ENCODE measurements at regions not wholly inside any gene's neighbourhood (a gene's known extent, or its start where the extent isn't known, plus 50 kb on each side); places are given as distances from the start of the nearest gene placed in this dataset.

DNA sequence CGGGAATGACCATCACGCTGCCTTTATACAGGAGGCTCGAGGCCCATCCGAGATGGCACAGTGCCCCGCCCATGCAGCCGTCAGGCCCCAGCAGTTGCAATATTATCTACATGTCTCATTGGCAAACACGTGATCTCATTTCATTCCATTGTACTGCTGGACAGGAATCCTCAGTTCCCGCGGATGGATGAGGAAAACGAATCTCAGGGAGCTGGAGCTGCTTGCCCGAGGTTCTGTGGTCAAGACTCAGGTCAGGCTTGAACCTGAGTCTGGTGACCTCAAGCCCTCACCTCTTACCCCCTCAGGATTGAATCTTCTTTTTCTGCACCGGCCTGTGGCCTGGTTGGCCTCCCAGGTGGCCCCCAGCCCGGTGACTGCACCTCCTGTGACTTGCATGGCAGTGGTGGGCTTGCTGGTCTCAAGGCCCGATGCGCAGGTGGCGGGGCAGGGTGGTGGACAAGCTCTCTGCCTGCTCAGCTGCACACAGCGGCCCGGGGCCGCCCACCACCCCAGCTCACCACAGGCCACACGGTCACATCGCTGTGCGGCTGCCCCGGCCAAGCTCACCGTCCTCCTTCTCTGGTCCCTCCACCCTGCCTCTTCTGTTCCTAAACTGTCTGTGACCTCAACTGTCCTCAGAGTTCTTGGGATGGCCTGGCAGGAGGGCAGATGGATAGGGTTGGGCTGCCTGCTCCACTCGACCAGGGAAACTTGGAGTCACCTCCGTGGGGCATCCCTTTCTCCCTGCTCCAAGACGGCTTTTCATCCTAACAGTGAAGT lies 52.0 kb upstream of the HS6ST1 start:
- 92% methylated on average over 27 of the region's 27 CpGs for WGBS
- no peak for DNase-seq (ENCODE audit: low spot score)
- Histone ChIP-seq H3K27me3 (ENCODE audit: control insufficient read depth in 4 of 4, insufficient read depth in 4 of 4, low read length in 3 of 4) (no peaks in the 10 kb centered on the region), H3K4me1 (ENCODE audit: control insufficient read depth in 4 of 4, insufficient read depth in 4 of 4, low read length in 3 of 4) (no peaks in the 10 kb centered on the region), H3K9ac (ENCODE audit: low read depth in 1 of 2, low read length in 2 of 2) (no peak overlapping the region), H3K36me3 (ENCODE audit: control insufficient read depth in 4 of 4, insufficient read depth in 3 of 4, low read depth in 1 of 4, low read length in 3 of 4) (no peaks in the 10 kb centered on the region), H3K4me3 (ENCODE audit: low read depth in 1 of 3, low read length in 3 of 3) (no peak overlapping the region), H3K9me3 (ENCODE audit: control insufficient read depth in 4 of 4, low read length in 3 of 4) (no peaks in the 10 kb centered on the region), H3K27ac (ENCODE audit: low read depth in 1 of 2, low read length in 2 of 2) (no peak overlapping the region)
- TF ChIP-seq TAF1 (conservative IDR thresholded peaks at IDR 0.05) (no peak), FOXA2 (IDR thresholded peaks at IDR 0.05) (no peak), EGR1 (IDR thresholded peaks at IDR 0.05; ENCODE audit: low read depth in 2 of 2) (no peak), REST (IDR thresholded peaks at IDR 0.05) (no peak), YY1 (IDR thresholded peaks at IDR 0.05) (no peak), NR2F2 (IDR thresholded peaks at IDR 0.05) (no peak), SP1 (IDR thresholded peaks at IDR 0.05) (no peak), RAD21 (IDR thresholded peaks at IDR 0.05) (no peak), HNF4A (conservative IDR thresholded peaks at IDR 0.05) (no peak), GABPA (IDR thresholded peaks at IDR 0.05 in 1 of 2, conservative IDR thresholded peaks at IDR 0.05 in 1 of 2) (no peak)
- TF ChIP-seq, protein P1, sequence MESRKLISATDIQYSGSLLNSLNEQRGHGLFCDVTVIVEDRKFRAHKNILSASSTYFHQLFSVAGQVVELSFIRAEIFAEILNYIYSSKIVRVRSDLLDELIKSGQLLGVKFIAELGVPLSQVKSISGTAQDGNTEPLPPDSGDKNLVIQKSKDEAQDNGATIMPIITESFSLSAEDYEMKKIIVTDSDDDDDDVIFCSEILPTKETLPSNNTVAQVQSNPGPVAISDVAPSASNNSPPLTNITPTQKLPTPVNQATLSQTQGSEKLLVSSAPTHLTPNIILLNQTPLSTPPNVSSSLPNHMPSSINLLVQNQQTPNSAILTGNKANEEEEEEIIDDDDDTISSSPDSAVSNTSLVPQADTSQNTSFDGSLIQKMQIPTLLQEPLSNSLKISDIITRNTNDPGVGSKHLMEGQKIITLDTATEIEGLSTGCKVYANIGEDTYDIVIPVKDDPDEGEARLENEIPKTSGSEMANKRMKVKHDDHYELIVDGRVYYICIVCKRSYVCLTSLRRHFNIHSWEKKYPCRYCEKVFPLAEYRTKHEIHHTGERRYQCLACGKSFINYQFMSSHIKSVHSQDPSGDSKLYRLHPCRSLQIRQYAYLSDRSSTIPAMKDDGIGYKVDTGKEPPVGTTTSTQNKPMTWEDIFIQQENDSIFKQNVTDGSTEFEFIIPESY (IDR thresholded peaks at IDR 0.05): no peak

DNA sequence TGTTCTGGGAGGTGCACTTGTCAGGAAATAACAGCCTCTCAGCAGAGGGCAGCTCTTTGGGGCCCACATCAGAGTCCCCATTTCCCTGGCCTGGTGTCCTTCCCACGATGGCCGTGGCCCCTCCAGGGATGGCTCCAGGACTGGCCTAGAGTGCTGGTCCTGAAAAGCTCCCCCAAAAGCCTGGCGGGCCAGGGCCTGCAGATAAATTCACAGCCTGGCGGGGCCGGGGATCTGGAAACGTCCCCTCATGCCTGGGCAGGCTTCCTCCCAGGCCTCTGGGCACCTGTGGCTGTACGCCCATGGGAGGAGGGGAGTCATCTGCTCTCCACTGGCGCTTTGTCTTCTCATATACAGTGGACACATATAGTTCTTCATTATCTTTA lies 52.6 kb upstream of the HS6ST1 start:
- Histone ChIP-seq H3K9me3 (ENCODE audit: control insufficient read depth in 4 of 4, low read length in 3 of 4) (no peaks in the 10 kb centered on the region), H3K36me3 (ENCODE audit: control insufficient read depth in 4 of 4, insufficient read depth in 3 of 4, low read depth in 1 of 4, low read length in 3 of 4) (no peaks in the 10 kb centered on the region), H3K9ac (ENCODE audit: low read depth in 1 of 2, low read length in 2 of 2) (no peak overlapping the region), H3K27me3 (ENCODE audit: control insufficient read depth in 4 of 4, insufficient read depth in 4 of 4, low read length in 3 of 4) (no peaks in the 10 kb centered on the region), H3K27ac (ENCODE audit: low read depth in 1 of 2, low read length in 2 of 2) (no peak overlapping the region), H3K4me1 (ENCODE audit: control insufficient read depth in 4 of 4, insufficient read depth in 4 of 4, low read length in 3 of 4) (no peaks in the 10 kb centered on the region), H3K4me3 (ENCODE audit: low read depth in 1 of 3, low read length in 3 of 3) (no peak overlapping the region)
- WGBS: 94% methylated on average over 8 of the region's 8 CpGs
- TF ChIP-seq JUND (IDR thresholded peaks at IDR 0.05) (no peak), FOXA1 (IDR thresholded peaks at IDR 0.05) (no peak), NR2F2 (IDR thresholded peaks at IDR 0.05) (no peak), GABPA (IDR thresholded peaks at IDR 0.05 in 1 of 2, conservative IDR thresholded peaks at IDR 0.05 in 1 of 2) (no peak), RXRA (IDR thresholded peaks at IDR 0.05) (no peak), RAD21 (IDR thresholded peaks at IDR 0.05) (no peak), ATF3 (IDR thresholded peaks at IDR 0.05) (no peak)
- TF ChIP-seq, protein P1 (IDR thresholded peaks at IDR 0.05): no peak
- DNase-seq (ENCODE audit: low spot score): no peak

Measured in liver (tissue), 7 donors.